ENCODE measurements at regions not wholly inside any gene's neighbourhood (a gene's known extent, or its start where the extent isn't known, plus 50 kb on each side); places are given as distances from the start of the nearest gene placed in this dataset.

DNA sequence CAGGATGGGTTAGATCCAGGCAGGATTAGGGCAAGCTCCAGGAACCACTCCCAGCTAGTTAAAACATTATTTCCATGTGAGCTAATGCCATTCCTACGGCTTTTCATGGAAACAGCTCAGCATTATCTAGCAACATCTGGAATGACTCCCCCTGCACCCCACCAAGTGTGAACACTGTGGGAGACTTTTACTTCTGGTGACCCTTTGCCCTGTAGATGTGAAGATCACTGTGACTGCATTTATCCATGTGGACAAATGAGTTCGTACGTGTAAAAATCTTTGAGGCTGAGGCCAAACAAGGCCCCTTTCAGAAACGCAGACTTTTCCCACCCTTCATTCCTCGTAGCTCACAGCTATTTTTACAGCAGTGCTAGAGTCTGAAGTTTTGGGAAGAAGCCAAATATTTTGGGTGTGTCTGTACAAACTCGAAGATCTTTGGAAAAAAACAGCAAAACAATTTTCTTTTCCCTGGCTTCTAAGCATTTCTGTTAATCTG lies 221.8 kb upstream of the SOX4 start:
- no peak overlapping the region for H3K27ac ChIP-seq (ENCODE audit: low read length)

DNA sequence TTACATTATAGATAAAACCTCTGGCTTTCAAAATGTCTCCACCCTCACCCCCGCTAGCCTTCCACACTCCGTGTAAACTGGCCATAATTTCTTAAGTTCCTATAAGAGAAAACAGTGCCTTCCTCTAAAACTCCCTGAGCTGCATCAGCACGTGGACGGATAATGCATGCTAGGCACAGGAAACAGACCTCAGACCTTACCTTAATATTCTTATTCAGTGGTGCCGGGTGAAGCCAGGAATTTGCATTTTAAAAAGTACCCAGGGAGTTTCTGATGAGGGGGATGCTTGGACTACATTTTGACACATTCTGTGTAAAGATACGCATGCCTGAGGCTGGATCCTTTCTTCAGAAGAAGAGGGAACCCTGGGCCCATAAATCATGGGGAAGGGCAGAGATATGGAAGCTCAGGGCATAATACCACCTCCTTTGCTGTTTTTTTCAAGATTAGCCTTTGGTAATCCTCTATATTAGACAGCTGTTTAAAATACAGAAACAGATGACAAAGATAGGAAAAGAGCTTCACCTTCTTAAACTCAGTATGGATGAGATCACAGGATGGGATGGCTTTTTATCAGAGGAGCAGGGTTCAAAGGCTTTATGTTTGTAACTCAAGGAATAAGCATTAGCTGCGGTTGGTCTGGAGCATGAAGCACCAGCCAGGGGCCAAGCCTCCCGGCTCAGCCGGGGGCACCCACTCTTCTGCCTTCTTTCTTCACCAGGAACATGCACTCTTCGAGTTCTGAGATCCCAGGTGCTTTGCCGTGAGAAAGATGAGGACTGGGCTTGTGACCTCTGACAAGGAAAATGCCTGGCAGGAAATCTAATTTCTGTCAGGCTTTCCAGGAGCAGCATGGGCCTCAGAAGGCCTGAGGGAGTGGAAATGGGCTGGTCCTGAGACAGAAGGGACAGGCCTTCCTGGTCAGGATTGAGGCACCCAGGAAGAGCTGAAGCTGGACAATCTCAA lies 218.1 kb upstream of the SOX4 start:
- Histone ChIP-seq H3K27me3 (ENCODE audit: control insufficient read depth, insufficient read depth, low read length) (no peaks in the 10 kb centered on the region), H3K27ac (ENCODE audit: low read length) (no peak overlapping the region), H3K4me3 (ENCODE audit: low read length) (no peak overlapping the region), H3K36me3 (ENCODE audit: control insufficient read depth, insufficient read depth, low read length) (no peaks in the 10 kb centered on the region), H3K9me3 (ENCODE audit: control insufficient read depth, low read depth, low read length) (no peaks in the 10 kb centered on the region), H3K4me1 (ENCODE audit: control insufficient read depth, insufficient read depth, low read length) (no peaks in the 10 kb centered on the region)
- WGBS (ENCODE audit: insufficient coverage, low lambda C conversion rate), result 100% methylated on average over 1 of the region's 11 CpGs
- DNase-seq, result no peak

More for the DNA sequence above, 221.8 kb upstream of the SOX4 start:
- 0% methylated on average over 1 of the region's 6 CpGs for WGBS (ENCODE audit: insufficient coverage, low lambda C conversion rate)
- Histone ChIP-seq H3K4me3 (ENCODE audit: low read length) (no peak overlapping the region), H3K9me3 (ENCODE audit: control insufficient read depth, low read depth, low read length) (no peaks in the 10 kb centered on the region), H3K4me1 (ENCODE audit: control insufficient read depth, insufficient read depth, low read length) (no peaks in the 10 kb centered on the region), H3K27me3 (ENCODE audit: control insufficient read depth, insufficient read depth, low read length) (no peaks in the 10 kb centered on the region), H3K36me3 (ENCODE audit: control insufficient read depth, insufficient read depth, low read length) (no peaks in the 10 kb centered on the region)
- peak; percentile 20 to 40 for DNase-seq

DNA sequence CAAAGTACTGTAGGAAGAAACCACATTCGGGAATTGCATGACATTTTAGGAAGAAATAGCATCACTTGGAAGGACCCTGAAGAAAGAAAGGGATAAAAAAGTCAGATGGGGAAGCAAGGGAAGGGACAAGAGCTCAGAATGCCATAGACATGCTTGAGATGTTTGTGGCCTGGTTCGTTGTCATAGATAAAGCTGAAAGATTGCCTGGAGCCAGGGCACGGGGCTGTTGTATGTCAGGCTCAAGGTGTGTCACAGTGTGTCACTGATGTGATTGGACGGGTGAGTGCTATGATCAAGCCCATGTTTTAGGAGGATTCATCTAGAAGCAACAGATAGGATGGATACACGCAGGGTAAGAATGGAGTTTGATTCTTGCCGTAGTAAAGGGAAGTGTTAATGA lies 216.2 kb upstream of the SOX4 start:
- Histone ChIP-seq H3K27ac (ENCODE audit: low read length) (no peak overlapping the region), H3K36me3 (ENCODE audit: control insufficient read depth, insufficient read depth, low read length) (no peaks in the 10 kb centered on the region), H3K4me3 (ENCODE audit: low read length) (no peak overlapping the region), H3K27me3 (ENCODE audit: control insufficient read depth, insufficient read depth, low read length) (no peaks in the 10 kb centered on the region), H3K4me1 (ENCODE audit: control insufficient read depth, insufficient read depth, low read length) (no peaks in the 10 kb centered on the region), H3K9me3 (ENCODE audit: control insufficient read depth, low read depth, low read length) (no peaks in the 10 kb centered on the region)
- 83% methylated on average over 1 of the region's 6 CpGs for WGBS (ENCODE audit: insufficient coverage, low lambda C conversion rate)
- no peak for DNase-seq

GRCh38 chr6:21381331-21381963 lies 212.1 kb upstream of the SOX4 start:
- Histone ChIP-seq H3K4me1 (ENCODE audit: control insufficient read depth, insufficient read depth, low read length) (no peaks in the 10 kb centered on the region), H3K9me3 (ENCODE audit: control insufficient read depth, low read depth, low read length) (no peaks in the 10 kb centered on the region), H3K4me3 (ENCODE audit: low read length) (no peak overlapping the region), H3K27ac (ENCODE audit: low read length) (no peak overlapping the region), H3K27me3 (ENCODE audit: control insufficient read depth, insufficient read depth, low read length) (no peaks in the 10 kb centered on the region), H3K36me3 (ENCODE audit: control insufficient read depth, insufficient read depth, low read length) (no peaks in the 10 kb centered on the region)
- DNase-seq, result no peak
- WGBS (ENCODE audit: insufficient coverage, low lambda C conversion rate), result 60% methylated on average over 1 of the region's 3 CpGs

GRCh38 chr6:21382821-21383449 lies 210.6 kb upstream of the SOX4 start:
- no CpG with 5 or more reads among the region's 12 CpGs for WGBS (ENCODE audit: insufficient coverage, low lambda C conversion rate)
- Histone ChIP-seq H3K36me3 (ENCODE audit: control insufficient read depth, insufficient read depth, low read length) (no peaks in the 10 kb centered on the region), H3K27me3 (ENCODE audit: control insufficient read depth, insufficient read depth, low read length) (no peaks in the 10 kb centered on the region), H3K4me1 (ENCODE audit: control insufficient read depth, insufficient read depth, low read length) (no peaks in the 10 kb centered on the region), H3K9me3 (ENCODE audit: control insufficient read depth, low read depth, low read length) (no peaks in the 10 kb centered on the region), H3K27ac (ENCODE audit: low read length) (no peak overlapping the region), H3K4me3 (ENCODE audit: low read length) (no peak overlapping the region)
- no peak for DNase-seq

- Histone ChIP-seq H3K4me1 (ENCODE audit: control insufficient read depth, insufficient read depth, low read length) (no peaks in the 10 kb centered on the region), H3K36me3 (ENCODE audit: control insufficient read depth, insufficient read depth, low read length) (no peaks in the 10 kb centered on the region), H3K27ac (ENCODE audit: low read length) (no peak overlapping the region), H3K9me3 (ENCODE audit: control insufficient read depth, low read depth, low read length) (no peaks in the 10 kb centered on the region), H3K4me3 (ENCODE audit: low read length) (no peak overlapping the region), H3K27me3 (ENCODE audit: control insufficient read depth, insufficient read depth, low read length) (no peaks in the 10 kb centered on the region)
- 100% methylated on average over 1 of the region's 17 CpGs for WGBS (ENCODE audit: insufficient coverage, low lambda C conversion rate)
- DNase-seq, result no peak
These were observed 210.0 kb upstream of the SOX4 start for GRCh38 chr6:21383450-21384085.

- DNase-seq, result no peak
- Histone ChIP-seq H3K36me3 (ENCODE audit: control insufficient read depth, insufficient read depth, low read length) (no peaks in the 10 kb centered on the region), H3K4me1 (ENCODE audit: control insufficient read depth, insufficient read depth, low read length) (no peaks in the 10 kb centered on the region), H3K9me3 (ENCODE audit: control insufficient read depth, low read depth, low read length) (no peaks in the 10 kb centered on the region), H3K4me3 (ENCODE audit: low read length) (no peak overlapping the region), H3K27me3 (ENCODE audit: control insufficient read depth, insufficient read depth, low read length) (no peaks in the 10 kb centered on the region), H3K27ac (ENCODE audit: low read length) (no peak overlapping the region)
- WGBS (ENCODE audit: insufficient coverage, low lambda C conversion rate), result no CpG with 5 or more reads among the region's 8 CpGs
These were observed 209.3 kb upstream of the SOX4 start for GRCh38 chr6:21384216-21384615.

- DNase-seq, result no peak
- Histone ChIP-seq H3K36me3 (ENCODE audit: control insufficient read depth, insufficient read depth, low read length) (no peaks in the 10 kb centered on the region), H3K9me3 (ENCODE audit: control insufficient read depth, low read depth, low read length) (no peaks in the 10 kb centered on the region), H3K27ac (ENCODE audit: low read length) (no peak overlapping the region), H3K4me1 (ENCODE audit: control insufficient read depth, insufficient read depth, low read length) (no peaks in the 10 kb centered on the region), H3K4me3 (ENCODE audit: low read length) (no peak overlapping the region), H3K27me3 (ENCODE audit: control insufficient read depth, insufficient read depth, low read length) (no peaks in the 10 kb centered on the region)
- no CpG with 5 or more reads among the region's 2 CpGs for WGBS (ENCODE audit: insufficient coverage, low lambda C conversion rate)
These were observed 206.8 kb upstream of the SOX4 start for GRCh38 chr6:21386744-21387143.

GRCh38 chr6:21390532-21391213 lies 202.9 kb upstream of the SOX4 start:
- H3K4me3 ChIP-seq (ENCODE audit: low read length), result no peak overlapping the region
- H3K27ac ChIP-seq (ENCODE audit: low read length), result no peak overlapping the region
- no CpG with 5 or more reads among the region's 5 CpGs for WGBS (ENCODE audit: insufficient coverage, low lambda C conversion rate)
- no peaks in the 10 kb centered on the region for H3K36me3 ChIP-seq (ENCODE audit: control insufficient read depth, insufficient read depth, low read length)
- no peaks in the 10 kb centered on the region for H3K9me3 ChIP-seq (ENCODE audit: control insufficient read depth, low read depth, low read length)
- no peaks in the 10 kb centered on the region for H3K27me3 ChIP-seq (ENCODE audit: control insufficient read depth, insufficient read depth, low read length)
- DNase-seq, result no peak
- no peaks in the 10 kb centered on the region for H3K4me1 ChIP-seq (ENCODE audit: control insufficient read depth, insufficient read depth, low read length)

Measured in large intestine (tissue), 3 donors.